Activated naive CD4-positive, alpha-beta T cell treated with Interleukin-2 at 50 U/mL for 16 hours (primary cell): ENCODE measurements at regions not wholly inside any gene's neighbourhood (a gene's known extent, or its start where the extent isn't known, plus 50 kb on each side); places are given as distances from the start of the nearest gene placed in this dataset.
A peak's percentile ranks its signal among the peaks of the same experiment; 100 is the strongest.

ENCODE experiments used
- DNase-seq: peaks from one replicate; pipeline ENCODE4 v3.0.0-alpha.2; 2020

- DNase-seq, result no peak
Observed at GRCh38 chr11:95690100-95690499, 99.5 kb downstream of the FAM76B start.

- no peak for DNase-seq
Observed at GRCh38 chr11:95688501-95689222, 100.9 kb downstream of the FAM76B start.

- DNase-seq, result no peak
Observed at GRCh38 chr11:95688015-95688414, 101.6 kb downstream of the FAM76B start.

GRCh38 chr11:95686265-95686664, 103.3 kb downstream of the FAM76B start:
- DNase-seq, result no peak

GRCh38 chr11:95684701-95685100, 104.9 kb downstream of the FAM76B start:
- no peak for DNase-seq

- no peak for DNase-seq
Observed at GRCh38 chr11:95684170-95684569, 105.4 kb downstream of the FAM76B start.

GRCh38 chr11:95682552-95682951, 107.0 kb downstream of the FAM76B start:
- DNase-seq, result peak; percentile 25

GRCh38 chr11:95680169-95680929, 109.2 kb downstream of the FAM76B start:
- DNase-seq, result no peak

- no peak for DNase-seq
Observed at GRCh38 chr11:95678988-95679387, 110.6 kb downstream of the FAM76B start.

GRCh38 chr11:95676308-95676707, 113.3 kb downstream of the FAM76B start:
- no peak for DNase-seq

GRCh38 chr11:95675585-95675984, 114.0 kb downstream of the FAM76B start:
- no peak for DNase-seq

- peak; percentile 31 for DNase-seq
Observed at GRCh38 chr11:95674657-95675358, 114.8 kb downstream of the FAM76B start.

- no peak for DNase-seq
Observed at GRCh38 chr11:95671768-95672167, 117.8 kb downstream of the FAM76B start.

GRCh38 chr11:95668131-95668530, 121.5 kb downstream of the FAM76B start:
- no peak for DNase-seq

- no peak for DNase-seq
Observed at GRCh38 chr11:95661162-95661561, 128.4 kb downstream of the FAM76B start.

- DNase-seq, result no peak
Observed at GRCh38 chr11:95660038-95660437, 129.5 kb downstream of the FAM76B start.

GRCh38 chr11:95659088-95659487, 130.5 kb downstream of the FAM76B start:
- DNase-seq, result no peak

GRCh38 chr11:95655536-95655935, 134.0 kb downstream of the FAM76B start:
- DNase-seq, result no peak

GRCh38 chr11:95653680-95654079, 135.9 kb downstream of the FAM76B start:
- DNase-seq, result no peak

- no peak for DNase-seq
Observed at GRCh38 chr11:95653099-95653498, 136.5 kb downstream of the FAM76B start.

- DNase-seq, result no peak
Observed at GRCh38 chr11:95652002-95652472, 137.5 kb downstream of the FAM76B start.

- DNase-seq, result no peak
Observed at GRCh38 chr11:95650276-95650675, 139.3 kb downstream of the FAM76B start.

- no peak for DNase-seq
Observed at GRCh38 chr11:95647871-95648270, 141.7 kb downstream of the FAM76B start.

- no peak for DNase-seq
Observed at GRCh38 chr11:95647355-95647754, 142.2 kb downstream of the FAM76B start.
